ENCODE measurements at regions not wholly inside any gene's neighbourhood (a gene's known extent, or its start where the extent isn't known, plus 50 kb on each side); places are given as distances from the start of the nearest gene placed in this dataset.

GRCh38 chr2:78568782-78569373 lies 456.6 kb upstream of the REG3G start:
- Histone ChIP-seq H2AFZ (ENCODE audit: low read depth, low read length) (no peak overlapping the region), H3K4me3 (ENCODE audit: low read depth in 1 of 2, low read length in 2 of 2) (no peak overlapping the region), H3K27ac (ENCODE audit: low read length) (no peak overlapping the region), H3K4me2 (ENCODE audit: insufficient read depth, low read length) (no peak overlapping the region), H4K20me1 (ENCODE audit: insufficient read depth, low read length) (no peaks in the 10 kb centered on the region), H3K36me3 (ENCODE audit: insufficient read depth, low read length) (no peaks in the 10 kb centered on the region), H3K79me2 (ENCODE audit: insufficient read depth, low read length) (no peaks in the 10 kb centered on the region), H3K9ac (ENCODE audit: low read depth, low read length) (no peak overlapping the region), H3K4me1 (ENCODE audit: insufficient read depth, low read length) (no peaks in the 10 kb centered on the region), H3K27me3 (ENCODE audit: insufficient read depth, low read length, poor library complexity) (no peaks in the 10 kb centered on the region), H3K9me3 (ENCODE audit: insufficient read depth, low read length, severe bottlenecking) (no peaks in the 10 kb centered on the region)
- ATAC-seq (ENCODE audit: insufficient read depth, low read depth) (no peak), DNase-seq (no peak)
- no peak for TF ChIP-seq CTCF (IDR thresholded peaks at IDR 0.05; ENCODE audit: borderline replicate concordance, extremely low read depth, low read length, poor library complexity, severe bottlenecking)
- TF ChIP-seq EZH2 (IDR thresholded peaks at IDR 0.05; ENCODE audit: borderline replicate concordance, low read depth, low read length, severe bottlenecking): no peak

GRCh38 chr2:78576409-78576808 lies 449.1 kb upstream of the REG3G start:
- no peaks in the 10 kb centered on the region for H3K4me1 ChIP-seq (ENCODE audit: insufficient read depth, low read length)
- no peak overlapping the region for H3K27ac ChIP-seq (ENCODE audit: low read length)
- no peak overlapping the region for H3K4me3 ChIP-seq (ENCODE audit: low read depth in 1 of 2, low read length in 2 of 2)
- no peak overlapping the region for H3K9ac ChIP-seq (ENCODE audit: low read depth, low read length)
- H3K27me3 ChIP-seq (ENCODE audit: insufficient read depth, low read length, poor library complexity): no peaks in the 10 kb centered on the region
- no peak overlapping the region for H2AFZ ChIP-seq (ENCODE audit: low read depth, low read length)
- H3K4me2 ChIP-seq (ENCODE audit: insufficient read depth, low read length): no peak overlapping the region
- no peak for TF ChIP-seq CTCF (IDR thresholded peaks at IDR 0.05; ENCODE audit: borderline replicate concordance, extremely low read depth, low read length, poor library complexity, severe bottlenecking)
- no peak for TF ChIP-seq EZH2 (IDR thresholded peaks at IDR 0.05; ENCODE audit: borderline replicate concordance, low read depth, low read length, severe bottlenecking)
- DNase-seq (no peak), ATAC-seq (ENCODE audit: insufficient read depth, low read depth) (no peak)
- H3K79me2 ChIP-seq (ENCODE audit: insufficient read depth, low read length): no peaks in the 10 kb centered on the region
- H3K36me3 ChIP-seq (ENCODE audit: insufficient read depth, low read length): no peaks in the 10 kb centered on the region
- H4K20me1 ChIP-seq (ENCODE audit: insufficient read depth, low read length): no peaks in the 10 kb centered on the region
- no peaks in the 10 kb centered on the region for H3K9me3 ChIP-seq (ENCODE audit: insufficient read depth, low read length, severe bottlenecking)

GRCh38 chr2:78585871-78586270 lies 439.6 kb upstream of the REG3G start:
- no peaks in the 10 kb centered on the region for H3K9me3 ChIP-seq (ENCODE audit: insufficient read depth, low read length, severe bottlenecking)
- no peak overlapping the region for H3K9ac ChIP-seq (ENCODE audit: low read depth, low read length)
- H3K27ac ChIP-seq (ENCODE audit: low read length): no peak overlapping the region
- no peaks in the 10 kb centered on the region for H3K79me2 ChIP-seq (ENCODE audit: insufficient read depth, low read length)
- H3K27me3 ChIP-seq (ENCODE audit: insufficient read depth, low read length, poor library complexity): no peaks in the 10 kb centered on the region
- no peak overlapping the region for H2AFZ ChIP-seq (ENCODE audit: low read depth, low read length)
- no peak overlapping the region for H3K4me2 ChIP-seq (ENCODE audit: insufficient read depth, low read length)
- no peaks in the 10 kb centered on the region for H4K20me1 ChIP-seq (ENCODE audit: insufficient read depth, low read length)
- H3K4me3 ChIP-seq (ENCODE audit: low read depth in 1 of 2, low read length in 2 of 2): no peak overlapping the region
- DNase-seq (no peak), ATAC-seq (ENCODE audit: insufficient read depth, low read depth) (no peak)
- TF ChIP-seq CTCF (IDR thresholded peaks at IDR 0.05; ENCODE audit: borderline replicate concordance, extremely low read depth, low read length, poor library complexity, severe bottlenecking) (no peak), EZH2 (IDR thresholded peaks at IDR 0.05; ENCODE audit: borderline replicate concordance, low read depth, low read length, severe bottlenecking) (no peak)
- H3K4me1 ChIP-seq (ENCODE audit: insufficient read depth, low read length): no peaks in the 10 kb centered on the region
- no peaks in the 10 kb centered on the region for H3K36me3 ChIP-seq (ENCODE audit: insufficient read depth, low read length)

DNA sequence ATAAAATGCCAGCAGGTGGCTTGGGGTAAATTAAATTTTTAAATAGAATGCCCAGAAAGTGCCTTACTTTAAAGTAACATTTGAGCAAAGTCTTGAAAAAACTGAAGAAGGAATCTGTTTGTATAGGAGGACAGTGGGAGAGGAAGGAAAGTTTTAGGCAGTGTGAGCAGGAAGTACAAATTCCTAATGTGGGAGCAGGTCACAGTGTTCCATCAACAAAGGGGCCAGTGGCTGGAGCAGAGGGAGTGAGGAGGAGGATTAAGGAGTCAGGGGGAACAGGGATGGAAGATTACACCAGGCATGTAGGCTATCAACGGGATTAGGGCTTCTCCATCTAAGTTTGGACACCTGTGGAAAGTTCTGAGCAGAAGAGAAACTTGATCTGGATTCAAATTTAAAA lies 439.2 kb upstream of the REG3G start:
- Histone ChIP-seq H3K4me3 (ENCODE audit: low read depth in 1 of 2, low read length in 2 of 2) (no peak overlapping the region), H3K9me3 (ENCODE audit: insufficient read depth, low read length, severe bottlenecking) (no peaks in the 10 kb centered on the region), H3K4me1 (ENCODE audit: insufficient read depth, low read length) (no peaks in the 10 kb centered on the region), H3K27ac (ENCODE audit: low read length) (no peak overlapping the region), H3K36me3 (ENCODE audit: insufficient read depth, low read length) (no peaks in the 10 kb centered on the region), H4K20me1 (ENCODE audit: insufficient read depth, low read length) (no peaks in the 10 kb centered on the region), H2AFZ (ENCODE audit: low read depth, low read length) (no peak overlapping the region), H3K9ac (ENCODE audit: low read depth, low read length) (no peak overlapping the region), H3K4me2 (ENCODE audit: insufficient read depth, low read length) (no peak overlapping the region), H3K79me2 (ENCODE audit: insufficient read depth, low read length) (no peaks in the 10 kb centered on the region), H3K27me3 (ENCODE audit: insufficient read depth, low read length, poor library complexity) (no peaks in the 10 kb centered on the region)
- no peak for ATAC-seq (ENCODE audit: insufficient read depth, low read depth)
- no peak for TF ChIP-seq CTCF (IDR thresholded peaks at IDR 0.05; ENCODE audit: borderline replicate concordance, extremely low read depth, low read length, poor library complexity, severe bottlenecking)
- DNase-seq: no peak

Data from DND-41 (cell line).